ENCODE measurements at regions not wholly inside any gene's neighbourhood (a gene's known extent, or its start where the extent isn't known, plus 50 kb on each side); places are given as distances from the start of the nearest gene placed in this dataset.

DNA sequence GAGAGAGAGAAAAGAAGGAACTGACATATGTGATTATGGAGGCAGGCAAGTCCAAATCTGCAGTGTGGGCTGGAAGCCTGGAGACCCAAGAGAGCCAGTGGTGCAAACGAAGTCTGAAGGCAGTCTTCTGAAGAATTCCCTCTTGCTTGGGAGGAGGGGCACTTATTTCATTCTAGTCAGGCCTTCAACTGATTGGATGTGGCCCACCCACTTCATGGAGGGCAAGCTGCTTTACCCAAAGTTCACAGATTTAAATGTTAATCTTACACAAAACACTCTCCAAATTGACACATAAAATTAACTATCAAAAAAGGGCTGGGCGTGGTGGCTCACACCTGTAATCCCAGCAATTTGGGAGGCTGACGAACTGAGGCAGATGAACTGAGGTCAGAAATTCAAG, 103.5 kb upstream of the RAB3GAP2 start:
- Histone ChIP-seq H3K9me3 (ENCODE audit: control insufficient read depth, low read length) (no peaks in the 10 kb centered on the region), H3K4me3 (ENCODE audit: low read length) (no peak overlapping the region), H3K27me3 (ENCODE audit: control insufficient read depth, insufficient read depth) (no peaks in the 10 kb centered on the region), H3K4me1 (ENCODE audit: control insufficient read depth, insufficient read depth, low read length) (peaks cover 4% of the 10 kb centered on the region), H3K27ac (ENCODE audit: low read length) (no peak overlapping the region)
- intact Hi-C loops (cut with DNase I), result no loop called here
- no peak for DNase-seq
- ATAC-seq, result no peak
- 82% methylated on average over 3 of the region's 3 CpGs for WGBS

DNA sequence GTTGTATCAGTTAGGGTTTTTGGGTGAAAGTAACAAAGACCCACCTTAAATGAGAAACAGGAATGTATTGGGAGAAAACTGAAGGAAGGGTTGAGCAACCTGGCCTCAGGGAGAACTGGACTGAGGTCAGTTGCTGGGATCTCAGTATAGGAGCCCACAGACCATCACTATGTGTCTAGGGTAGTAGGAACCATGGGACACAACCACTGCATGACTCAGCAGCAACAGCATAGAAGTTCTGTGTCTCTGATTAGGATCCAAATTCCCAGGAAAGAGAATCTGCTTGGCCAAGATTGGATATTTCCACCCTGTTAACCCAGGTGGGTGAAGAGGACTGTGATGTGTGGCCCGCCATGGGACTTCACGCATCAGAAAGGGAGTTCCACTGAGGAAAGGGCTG, 102.2 kb upstream of the RAB3GAP2 start:
- Histone ChIP-seq H3K27ac (ENCODE audit: low read length) (no peak overlapping the region), H3K4me3 (ENCODE audit: low read length) (no peak overlapping the region), H3K27me3 (ENCODE audit: control insufficient read depth, insufficient read depth) (no peaks in the 10 kb centered on the region), H3K4me1 (ENCODE audit: control insufficient read depth, insufficient read depth, low read length) (peaks cover 11% of the 10 kb centered on the region), H3K9me3 (ENCODE audit: control insufficient read depth, low read length) (no peaks in the 10 kb centered on the region)
- ATAC-seq (no peak), DNase-seq (no peak)
- WGBS, result 87% methylated on average over 2 of the region's 2 CpGs
- intact Hi-C loops (cut with DNase I), result no loop called here

DNA sequence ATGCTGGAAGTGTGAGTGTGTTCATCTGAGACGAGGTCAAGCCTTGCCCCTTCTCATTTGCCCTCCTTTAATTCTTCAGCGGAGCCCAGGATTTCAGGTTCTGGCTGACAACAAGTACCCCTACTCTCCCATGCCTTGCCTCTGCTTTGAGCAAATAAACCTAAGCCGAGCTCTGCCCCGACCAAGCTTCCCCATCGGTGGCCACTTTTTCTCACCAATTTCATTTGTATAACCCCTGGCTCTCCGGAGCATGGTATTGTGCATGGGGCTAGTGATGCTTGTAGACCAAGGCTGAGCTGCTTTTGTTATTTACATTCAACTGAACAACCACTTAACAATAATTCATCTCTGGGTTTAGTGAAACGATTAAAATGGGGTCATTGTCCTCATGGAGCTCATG, 100.2 kb upstream of the RAB3GAP2 start:
- peaks cover 15% of the 10 kb centered on the region for H3K4me1 ChIP-seq (ENCODE audit: control insufficient read depth, insufficient read depth, low read length)
- H3K27ac ChIP-seq (ENCODE audit: low read length), result no peak overlapping the region
- DNase-seq (no peak), ATAC-seq (no peak)
- intact Hi-C loops (cut with DNase I), result no loop called here
- H3K9me3 ChIP-seq (ENCODE audit: control insufficient read depth, low read length), result no peaks in the 10 kb centered on the region
- WGBS, result 84% methylated on average over 7 of the region's 7 CpGs
- H3K4me3 ChIP-seq (ENCODE audit: low read length), result no peak overlapping the region
- H3K27me3 ChIP-seq (ENCODE audit: control insufficient read depth, insufficient read depth), result no peaks in the 10 kb centered on the region

DNA sequence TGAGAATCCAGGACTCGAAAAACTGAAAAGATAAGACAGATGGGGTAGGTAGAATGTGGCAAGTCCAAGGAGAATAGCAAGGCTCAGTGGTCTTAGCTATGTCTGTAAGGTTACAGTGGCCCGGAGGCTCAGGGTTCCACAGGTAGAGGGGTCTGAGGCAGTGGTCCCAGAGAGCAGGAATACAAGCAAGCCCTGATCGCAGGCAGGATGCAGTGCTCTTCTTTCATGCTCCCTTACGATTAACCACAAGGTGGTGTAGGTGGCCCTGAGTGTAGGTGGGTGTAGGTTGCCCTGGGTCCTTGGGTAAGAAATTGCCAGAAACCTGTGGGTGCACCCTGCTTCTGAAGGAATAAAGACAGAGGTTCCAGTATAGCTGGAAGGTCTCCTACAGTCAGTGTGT, 99.1 kb upstream of the RAB3GAP2 start:
- 89% methylated on average over 4 of the region's 4 CpGs for WGBS
- intact Hi-C loops (cut with DNase I), result no loop called here

DNA sequence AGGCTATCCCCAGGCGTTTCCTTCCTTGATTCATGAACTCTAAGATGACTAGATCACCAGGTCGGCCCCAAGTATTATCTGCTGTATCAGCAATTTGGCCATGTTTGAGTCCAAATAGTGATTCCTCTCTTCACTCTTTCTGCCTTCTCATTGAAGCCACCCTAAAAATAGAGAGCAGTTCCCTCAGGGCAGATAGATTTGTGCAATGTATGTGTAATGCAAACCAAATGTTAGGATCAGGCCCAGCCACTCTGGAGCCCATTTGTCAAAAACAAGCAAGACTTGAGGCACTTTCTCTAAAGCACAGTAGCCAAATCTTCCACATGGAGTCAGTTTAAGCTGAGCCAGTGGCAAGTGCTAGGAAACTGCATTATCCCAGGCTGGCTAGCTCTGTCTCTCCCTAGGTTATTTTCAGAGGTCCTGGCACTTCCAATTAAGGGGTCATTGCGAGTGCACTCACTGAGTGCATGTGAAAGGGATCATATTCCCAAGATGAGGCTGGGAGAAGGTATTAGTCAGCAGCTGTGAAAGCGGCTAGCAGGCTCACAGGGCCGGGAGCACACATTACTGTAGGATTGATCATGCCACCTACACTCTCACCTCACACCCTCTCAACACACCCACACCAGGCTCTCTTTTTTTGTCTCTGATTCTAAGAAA, 97.9 kb upstream of the RAB3GAP2 start:
- H3K4me1 ChIP-seq (ENCODE audit: control insufficient read depth, insufficient read depth, low read length), result peaks cover 15% of the 10 kb centered on the region
- no peak overlapping the region for H3K4me3 ChIP-seq (ENCODE audit: low read length)
- H3K9me3 ChIP-seq (ENCODE audit: control insufficient read depth, low read length), result no peaks in the 10 kb centered on the region
- DNase-seq (no peak), ATAC-seq (peak; percentile 51 to 72)
- H3K27ac ChIP-seq (ENCODE audit: low read length), result peak overlapping the region; percentile 79
- H3K27me3 ChIP-seq (ENCODE audit: control insufficient read depth, insufficient read depth), result no peaks in the 10 kb centered on the region
- intact Hi-C loops (cut with DNase I), result no loop called here
- 47% methylated on average over 5 of the region's 5 CpGs for WGBS

More for the DNA sequence above, 99.1 kb upstream of the RAB3GAP2 start:
- Histone ChIP-seq H3K4me1 (ENCODE audit: control insufficient read depth, insufficient read depth, low read length) (peaks cover 15% of the 10 kb centered on the region), H3K4me3 (ENCODE audit: low read length) (no peak overlapping the region), H3K27ac (ENCODE audit: low read length) (no peak overlapping the region), H3K9me3 (ENCODE audit: control insufficient read depth, low read length) (no peaks in the 10 kb centered on the region), H3K27me3 (ENCODE audit: control insufficient read depth, insufficient read depth) (no peaks in the 10 kb centered on the region)
- DNase-seq, result no peak
- ATAC-seq, result no peak

DNA sequence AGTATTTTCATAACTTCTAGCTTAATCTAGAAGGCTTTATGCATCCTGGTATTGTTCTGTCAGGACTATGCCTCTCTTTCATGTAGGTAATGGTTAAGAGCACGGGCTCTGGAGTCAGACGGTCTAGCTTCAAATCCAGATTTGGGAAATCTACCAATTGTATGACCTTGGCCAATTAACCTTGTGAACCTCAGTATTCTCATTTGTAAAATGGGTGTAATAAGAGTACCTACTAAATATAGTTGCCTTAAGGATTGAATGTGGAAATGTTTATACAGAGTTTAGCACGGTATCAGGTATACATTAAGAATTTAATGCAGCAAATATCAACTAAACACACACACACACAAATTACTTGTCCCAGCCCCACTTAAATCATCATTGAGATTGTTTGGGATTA, 97.3 kb upstream of the RAB3GAP2 start:
- H3K9me3 ChIP-seq (ENCODE audit: control insufficient read depth, low read length), result no peaks in the 10 kb centered on the region
- H3K27ac ChIP-seq (ENCODE audit: low read length), result no peak overlapping the region
- DNase-seq, result no peak
- no peaks in the 10 kb centered on the region for H3K27me3 ChIP-seq (ENCODE audit: control insufficient read depth, insufficient read depth)
- WGBS, result 57% methylated on average over 3 of the region's 3 CpGs
- H3K4me3 ChIP-seq (ENCODE audit: low read length), result no peak overlapping the region
- ATAC-seq, result no peak
- peaks cover 15% of the 10 kb centered on the region for H3K4me1 ChIP-seq (ENCODE audit: control insufficient read depth, insufficient read depth, low read length)
- intact Hi-C loops (cut with DNase I), result no loop called here

DNA sequence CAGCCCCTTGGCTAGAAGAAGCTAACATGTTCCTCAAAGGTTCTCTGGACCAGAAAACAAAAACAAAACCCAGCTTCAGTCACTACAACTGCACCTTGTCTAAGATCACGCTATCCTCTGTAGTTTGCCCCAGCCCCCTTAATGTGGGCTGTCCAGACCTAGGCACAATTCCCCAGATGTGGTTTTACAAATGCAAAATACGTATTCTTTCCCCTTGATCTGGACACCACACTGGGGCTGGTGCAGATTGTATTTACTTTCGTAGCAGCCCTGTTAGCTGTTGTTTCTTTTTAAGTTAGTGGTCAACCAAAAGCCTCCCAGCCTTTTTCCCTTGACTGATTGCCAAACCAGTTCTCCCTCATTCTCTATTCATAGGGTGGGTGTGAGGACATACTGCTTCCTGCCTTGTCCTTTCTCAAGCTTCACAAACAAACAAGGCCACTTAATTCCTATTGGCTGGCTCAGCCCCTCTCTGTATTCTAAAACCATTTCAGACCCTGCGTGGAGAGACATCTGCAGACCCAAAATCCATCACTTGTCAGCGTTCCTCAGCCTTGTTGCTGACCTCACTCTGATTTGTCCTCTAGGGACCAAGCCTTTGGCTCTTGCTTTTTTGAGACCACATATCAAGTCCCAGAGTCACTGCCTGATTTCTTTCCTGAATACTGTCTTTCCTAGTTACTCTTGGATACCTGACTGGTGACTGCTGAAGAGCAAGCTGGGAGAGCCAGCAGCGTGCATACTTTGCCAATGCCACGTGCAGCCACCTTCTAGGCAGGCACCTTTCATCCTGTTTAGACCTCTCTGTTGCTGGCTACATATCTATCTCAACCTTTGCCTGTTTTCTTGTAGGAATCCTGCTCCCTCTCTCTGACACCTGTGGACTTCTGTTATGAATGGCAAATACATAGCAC, 96.4 kb upstream of the RAB3GAP2 start:
- intact Hi-C loops (cut with DNase I), result no loop called here
- Histone ChIP-seq H3K4me1 (ENCODE audit: control insufficient read depth, insufficient read depth, low read length) (peaks cover 15% of the 10 kb centered on the region), H3K27me3 (ENCODE audit: control insufficient read depth, insufficient read depth) (no peaks in the 10 kb centered on the region), H3K4me3 (ENCODE audit: low read length) (no peak overlapping the region), H3K27ac (ENCODE audit: low read length) (peak overlapping the region; percentile 31), H3K9me3 (ENCODE audit: control insufficient read depth, low read length) (no peaks in the 10 kb centered on the region)
- DNase-seq (no peak), ATAC-seq (peak in 1 of 2 donors; percentile 42)
- 58% methylated on average over 7 of the region's 7 CpGs for WGBS

DNA sequence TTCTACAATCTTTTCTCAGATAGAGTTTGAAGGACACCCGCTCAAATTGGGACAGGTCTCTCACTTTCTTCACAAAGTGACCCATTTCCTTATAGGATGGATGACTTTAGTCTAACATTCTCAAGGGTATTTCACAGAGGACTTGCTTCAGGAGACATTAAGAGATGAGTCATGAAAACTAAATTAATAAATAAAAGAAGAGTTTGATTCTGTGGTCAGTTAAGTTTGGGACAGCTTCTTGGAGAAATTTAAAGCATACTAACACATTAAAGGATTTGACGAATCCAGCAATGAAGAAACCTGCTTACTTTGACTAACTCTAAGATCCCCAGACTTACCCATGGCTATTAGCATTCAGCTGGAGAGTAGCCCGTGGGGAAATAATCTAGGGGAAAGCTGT, 95.6 kb upstream of the RAB3GAP2 start:
- H3K27ac ChIP-seq (ENCODE audit: low read length), result no peak overlapping the region
- WGBS, result 86% methylated on average over 3 of the region's 3 CpGs
- ATAC-seq (no peak), DNase-seq (no peak)
- H3K9me3 ChIP-seq (ENCODE audit: control insufficient read depth, low read length), result no peaks in the 10 kb centered on the region
- peaks cover 15% of the 10 kb centered on the region for H3K4me1 ChIP-seq (ENCODE audit: control insufficient read depth, insufficient read depth, low read length)
- no peaks in the 10 kb centered on the region for H3K27me3 ChIP-seq (ENCODE audit: control insufficient read depth, insufficient read depth)
- intact Hi-C loops (cut with DNase I), result no loop called here
- H3K4me3 ChIP-seq (ENCODE audit: low read length), result no peak overlapping the region

DNA sequence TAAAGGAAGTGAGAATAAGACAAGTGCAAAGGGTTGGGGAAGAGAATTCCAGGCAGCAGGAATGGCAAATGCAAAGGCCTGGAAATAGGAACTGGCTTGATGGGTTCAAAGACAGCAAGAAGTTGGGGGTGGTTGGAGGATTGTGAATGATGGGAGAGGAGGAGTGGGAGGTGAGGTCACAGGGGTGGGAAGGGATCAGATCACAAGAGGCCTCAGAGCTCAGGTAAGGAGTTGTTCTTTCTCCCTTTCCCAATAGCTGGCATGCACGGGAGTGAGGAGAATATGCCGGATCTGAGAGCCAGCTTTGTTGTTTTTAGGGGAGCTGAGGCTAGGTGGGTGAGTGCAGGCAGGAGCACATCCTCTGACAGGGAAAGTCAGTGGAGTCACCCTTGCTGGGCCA, 94.0 kb upstream of the RAB3GAP2 start:
- intact Hi-C loops (cut with DNase I), result no loop called here
- H3K4me1 ChIP-seq (ENCODE audit: control insufficient read depth, insufficient read depth, low read length), result peaks cover 15% of the 10 kb centered on the region
- ATAC-seq (no peak), DNase-seq (no peak)
- no peak overlapping the region for H3K4me3 ChIP-seq (ENCODE audit: low read length)
- no peak overlapping the region for H3K27ac ChIP-seq (ENCODE audit: low read length)
- H3K9me3 ChIP-seq (ENCODE audit: control insufficient read depth, low read length), result no peaks in the 10 kb centered on the region
- no peaks in the 10 kb centered on the region for H3K27me3 ChIP-seq (ENCODE audit: control insufficient read depth, insufficient read depth)
- WGBS, result 90% methylated on average over 2 of the region's 2 CpGs

DNA sequence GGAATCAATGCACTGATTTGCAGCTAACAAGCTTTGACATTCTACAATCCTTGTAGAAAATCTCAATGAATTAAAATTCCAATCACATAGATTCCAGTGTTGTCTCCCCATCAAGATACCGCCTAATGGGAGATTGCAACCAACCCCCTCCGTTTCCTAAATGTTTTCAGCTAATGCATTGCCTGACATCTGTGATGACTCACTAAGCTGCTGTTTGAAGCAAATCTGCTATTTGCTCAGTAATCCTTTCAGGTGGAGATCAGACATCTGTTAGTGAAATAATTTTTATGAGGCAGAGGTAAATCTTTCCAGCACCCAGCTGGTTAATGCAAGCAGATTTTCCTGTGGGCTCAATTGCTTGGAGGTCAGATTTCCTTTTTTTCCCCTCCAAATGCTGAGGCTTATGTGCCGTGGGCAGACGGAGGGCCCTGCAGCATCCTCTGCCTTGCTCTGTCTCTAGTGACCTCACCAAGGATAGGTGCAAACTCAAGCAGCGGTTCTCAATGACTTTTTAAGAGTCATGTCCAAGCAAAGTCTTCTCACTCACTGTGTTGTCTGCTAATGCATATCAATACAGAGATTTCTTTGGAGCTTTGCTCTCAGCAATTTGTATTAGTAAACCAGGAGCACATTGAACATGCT, 91.1 kb upstream of the RAB3GAP2 start:
- no peaks in the 10 kb centered on the region for H3K9me3 ChIP-seq (ENCODE audit: control insufficient read depth, low read length)
- no peak overlapping the region for H3K4me3 ChIP-seq (ENCODE audit: low read length)
- ATAC-seq (no peak), DNase-seq (no peak)
- intact Hi-C loops (cut with DNase I), result no loop called here
- 62% methylated on average over 5 of the region's 5 CpGs for WGBS
- no peaks in the 10 kb centered on the region for H3K4me1 ChIP-seq (ENCODE audit: control insufficient read depth, insufficient read depth, low read length)
- no peaks in the 10 kb centered on the region for H3K27me3 ChIP-seq (ENCODE audit: control insufficient read depth, insufficient read depth)
- no peak overlapping the region for H3K27ac ChIP-seq (ENCODE audit: low read length)

Data from right cardiac atrium (tissue), 5 donors.